IgD-negative memory B cell (primary cell): ENCODE measurements at regions not wholly inside any gene's neighbourhood (a gene's known extent, or its start where the extent isn't known, plus 50 kb on each side); places are given as distances from the start of the nearest gene placed in this dataset.

Experiments used
- H3K27ac Mint-ChIP-seq, 3 donors: one replicate each; pipeline ENCODE4 v1.8.0; 2020 to 2022; ENCODE audit warnings: mild to moderate bottlenecking in 3 of 3, mixed read lengths in 3 of 3, moderate library complexity in 1 of 3
- H3K27me3 Mint-ChIP-seq: one replicate; pipeline ENCODE4 v1.8.0; 2021; ENCODE audit warnings: mixed read lengths
- H3K36me3 Mint-ChIP-seq: one replicate; pipeline ENCODE4 v1.8.0; 2020; ENCODE audit warnings: mild to moderate bottlenecking, mixed read lengths
- H3K4me1 Mint-ChIP-seq, 3 donors: one replicate each; pipeline ENCODE4 v1.8.0; 2020 to 2022; ENCODE audit warnings: mixed read lengths in 3 of 3, mild to moderate bottlenecking in 1 of 3
- H3K4me3 Mint-ChIP-seq, 4 donors: one replicate each; pipeline ENCODE4 v1.8.0; 2020 to 2022; ENCODE audit warnings: mild to moderate bottlenecking in 4 of 4, mixed read lengths in 4 of 4, moderate library complexity in 3 of 4
- H3K9me3 Mint-ChIP-seq, 3 donors: one replicate each; pipeline ENCODE4 v1.8.0; 2020 to 2021; ENCODE audit warnings: mixed read lengths in 3 of 3, mild to moderate bottlenecking in 1 of 3

- H3K27ac Mint-ChIP-seq = no peak overlapping the region
- no peak overlapping the region for H3K4me3 Mint-ChIP-seq
- peaks cover 3% of the 10 kb centered on the region for H3K27me3 Mint-ChIP-seq
- H3K9me3 Mint-ChIP-seq = peaks cover 0 to 2% (median 1%) of the 10 kb centered on the region in 3 donors
- no peaks in the 10 kb centered on the region for H3K4me1 Mint-ChIP-seq
- no peaks in the 10 kb centered on the region for H3K36me3 Mint-ChIP-seq
Measured at GRCh38 chr1:216903382-216903740, 180.1 kb upstream of the ESRRG start.

GRCh38 chr1:216902669-216903381 is 179.6 kb upstream of the ESRRG start:
- no peaks in the 10 kb centered on the region for H3K36me3 Mint-ChIP-seq
- no peak overlapping the region for H3K4me3 Mint-ChIP-seq
- H3K27ac Mint-ChIP-seq = no peak overlapping the region
- peaks cover 0 to 2% (median 1%) of the 10 kb centered on the region in 3 donors for H3K9me3 Mint-ChIP-seq
- H3K27me3 Mint-ChIP-seq = peaks cover 3% of the 10 kb centered on the region
- H3K4me1 Mint-ChIP-seq = no peaks in the 10 kb centered on the region

- H3K36me3 Mint-ChIP-seq = no peaks in the 10 kb centered on the region
- H3K9me3 Mint-ChIP-seq = peaks cover 0 to under 1% (median 0%) of the 10 kb centered on the region in 3 donors
- H3K27me3 Mint-ChIP-seq = peaks cover under 1% of the 10 kb centered on the region
- no peak overlapping the region for H3K4me3 Mint-ChIP-seq
- no peak overlapping the region for H3K27ac Mint-ChIP-seq
- no peaks in the 10 kb centered on the region for H3K4me1 Mint-ChIP-seq
Measured at GRCh38 chr1:216900116-216900620, 176.9 kb upstream of the ESRRG start.

- no peak overlapping the region for H3K27ac Mint-ChIP-seq
- H3K4me1 Mint-ChIP-seq = no peaks in the 10 kb centered on the region
- H3K36me3 Mint-ChIP-seq = no peaks in the 10 kb centered on the region
- no peaks in the 10 kb centered on the region for H3K27me3 Mint-ChIP-seq
- no peak overlapping the region for H3K4me3 Mint-ChIP-seq
- no peaks in the 10 kb centered on the region for H3K9me3 Mint-ChIP-seq
Measured at GRCh38 chr1:216898801-216899200, 175.6 kb upstream of the ESRRG start.

GRCh38 chr1:216896146-216896545 is 172.9 kb upstream of the ESRRG start:
- no peaks in the 10 kb centered on the region for H3K27me3 Mint-ChIP-seq
- H3K27ac Mint-ChIP-seq = no peak overlapping the region
- peaks cover 0 to 4% (median 0%) of the 10 kb centered on the region in 3 donors for H3K9me3 Mint-ChIP-seq
- H3K36me3 Mint-ChIP-seq = no peaks in the 10 kb centered on the region
- no peak overlapping the region for H3K4me3 Mint-ChIP-seq
- no peaks in the 10 kb centered on the region for H3K4me1 Mint-ChIP-seq

- Mint-ChIP-seq H3K9me3 (peaks cover 0 to 4% (median 0%) of the 10 kb centered on the region in 3 donors), H3K4me3 (no peak overlapping the region), H3K27ac (no peak overlapping the region), H3K27me3 (no peaks in the 10 kb centered on the region), H3K36me3 (no peaks in the 10 kb centered on the region), H3K4me1 (no peaks in the 10 kb centered on the region)
Measured at GRCh38 chr1:216894494-216894893, 171.3 kb upstream of the ESRRG start.

- H3K4me3 Mint-ChIP-seq = no peak overlapping the region
- H3K27ac Mint-ChIP-seq = no peak overlapping the region
Measured at GRCh38 chr1:216892581-216893160, 169.4 kb upstream of the ESRRG start.

GRCh38 chr1:216890871-216891270 is 167.6 kb upstream of the ESRRG start:
- no peaks in the 10 kb centered on the region for H3K36me3 Mint-ChIP-seq
- no peak overlapping the region for H3K27ac Mint-ChIP-seq
- H3K27me3 Mint-ChIP-seq = no peaks in the 10 kb centered on the region
- H3K4me3 Mint-ChIP-seq = no peak overlapping the region
- no peaks in the 10 kb centered on the region for H3K4me1 Mint-ChIP-seq
- peaks cover 0 to 4% (median 0%) of the 10 kb centered on the region in 3 donors for H3K9me3 Mint-ChIP-seq

More at GRCh38 chr1:216892581-216893160, 169.4 kb upstream of the ESRRG start:
- Mint-ChIP-seq H3K36me3 (no peaks in the 10 kb centered on the region), H3K4me1 (no peaks in the 10 kb centered on the region), H3K9me3 (peaks cover 0 to 4% (median 0%) of the 10 kb centered on the region in 3 donors), H3K27me3 (no peaks in the 10 kb centered on the region)

GRCh38 chr1:216888731-216889130 is 165.5 kb upstream of the ESRRG start:
- Mint-ChIP-seq H3K27ac (no peak overlapping the region), H3K4me1 (peaks cover 0 to 2% (median 0%) of the 10 kb centered on the region in 3 donors), H3K9me3 (peaks cover 0 to 4% (median 0%) of the 10 kb centered on the region in 3 donors), H3K4me3 (no peak overlapping the region), H3K27me3 (no peaks in the 10 kb centered on the region), H3K36me3 (no peaks in the 10 kb centered on the region)

GRCh38 chr1:216887032-216887431 is 163.8 kb upstream of the ESRRG start:
- H3K27ac Mint-ChIP-seq = no peak overlapping the region
- no peaks in the 10 kb centered on the region for H3K36me3 Mint-ChIP-seq
- peaks cover 0 to 2% (median 0%) of the 10 kb centered on the region in 3 donors for H3K4me1 Mint-ChIP-seq
- H3K4me3 Mint-ChIP-seq = peak overlapping the region in 1 of 4 donors; percentile 12
- no peaks in the 10 kb centered on the region for H3K27me3 Mint-ChIP-seq
- peaks cover 0 to 4% (median 0%) of the 10 kb centered on the region in 3 donors for H3K9me3 Mint-ChIP-seq

- peaks cover 0 to 2% (median 0%) of the 10 kb centered on the region in 3 donors for H3K4me1 Mint-ChIP-seq
- H3K27ac Mint-ChIP-seq = no peak overlapping the region
- H3K27me3 Mint-ChIP-seq = no peaks in the 10 kb centered on the region
- no peaks in the 10 kb centered on the region for H3K9me3 Mint-ChIP-seq
- no peak overlapping the region for H3K4me3 Mint-ChIP-seq
- H3K36me3 Mint-ChIP-seq = no peaks in the 10 kb centered on the region
Measured at GRCh38 chr1:216884614-216885229, 161.5 kb upstream of the ESRRG start.

- no peaks in the 10 kb centered on the region for H3K36me3 Mint-ChIP-seq
- no peak overlapping the region for H3K4me3 Mint-ChIP-seq
- H3K4me1 Mint-ChIP-seq = peaks cover 0 to 2% (median 0%) of the 10 kb centered on the region in 3 donors
- no peaks in the 10 kb centered on the region for H3K9me3 Mint-ChIP-seq
- no peaks in the 10 kb centered on the region for H3K27me3 Mint-ChIP-seq
- no peak overlapping the region for H3K27ac Mint-ChIP-seq
Measured at GRCh38 chr1:216883518-216883917, 160.3 kb upstream of the ESRRG start.

GRCh38 chr1:216881695-216882094 is 158.5 kb upstream of the ESRRG start:
- Mint-ChIP-seq H3K4me1 (peaks cover 0 to 2% (median 0%) of the 10 kb centered on the region in 3 donors), H3K9me3 (no peaks in the 10 kb centered on the region), H3K36me3 (no peaks in the 10 kb centered on the region), H3K27me3 (no peaks in the 10 kb centered on the region), H3K27ac (no peak overlapping the region), H3K4me3 (no peak overlapping the region)

- Mint-ChIP-seq H3K27me3 (no peaks in the 10 kb centered on the region), H3K4me3 (no peak overlapping the region), H3K27ac (no peak overlapping the region), H3K4me1 (no peaks in the 10 kb centered on the region), H3K9me3 (peaks cover 0 to 4% (median 0%) of the 10 kb centered on the region in 3 donors), H3K36me3 (no peaks in the 10 kb centered on the region)
Measured at GRCh38 chr1:216866714-216867113, 143.5 kb upstream of the ESRRG start.

- Mint-ChIP-seq H3K27me3 (peaks cover 3% of the 10 kb centered on the region), H3K4me3 (peak overlapping the region in 1 of 4 donors; percentile 24), H3K9me3 (peaks cover 0 to 2% (median 0%) of the 10 kb centered on the region in 3 donors), H3K4me1 (no peaks in the 10 kb centered on the region), H3K36me3 (no peaks in the 10 kb centered on the region), H3K27ac (no peak overlapping the region)
Measured at GRCh38 chr1:216855810-216856209, 132.6 kb upstream of the ESRRG start.
